ENCODE measurements at regions not wholly inside any gene's neighbourhood (a gene's known extent, or its start where the extent isn't known, plus 50 kb on each side); places are given as distances from the start of the nearest gene placed in this dataset.
"Not testable (repeated sequence)": the region's sequence is repeated elsewhere in the genome, so short reads cannot be mapped to it uniquely, and the experiment has no call there.

DNA sequence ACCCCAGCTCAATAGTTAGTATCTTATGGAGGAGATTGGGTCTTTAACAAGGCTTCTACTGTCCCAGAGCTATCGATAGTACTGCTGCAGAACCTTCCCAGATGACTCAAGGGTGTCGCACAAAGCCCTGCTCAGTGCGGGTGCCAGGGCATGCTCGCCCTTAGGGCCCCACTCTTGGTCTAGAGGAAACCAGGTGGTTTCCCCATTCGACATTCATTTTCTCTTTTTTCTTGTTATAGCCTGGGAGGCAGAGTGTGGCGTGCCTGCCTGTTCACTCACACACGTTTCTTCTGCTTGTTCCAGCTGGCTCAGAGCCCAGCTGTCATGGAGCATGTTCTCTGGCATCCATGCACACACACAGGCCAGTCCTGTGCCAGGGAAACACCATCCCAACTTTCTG, 144.5 kb downstream of the SMIM20 start:
- H3K27ac ChIP-seq (ENCODE audit: low read depth, low read length): no peak overlapping the region
- 12 to 43% (median 42%) methylated on average over 7 of the region's 7 CpGs for WGBS, 3 donors

DNA sequence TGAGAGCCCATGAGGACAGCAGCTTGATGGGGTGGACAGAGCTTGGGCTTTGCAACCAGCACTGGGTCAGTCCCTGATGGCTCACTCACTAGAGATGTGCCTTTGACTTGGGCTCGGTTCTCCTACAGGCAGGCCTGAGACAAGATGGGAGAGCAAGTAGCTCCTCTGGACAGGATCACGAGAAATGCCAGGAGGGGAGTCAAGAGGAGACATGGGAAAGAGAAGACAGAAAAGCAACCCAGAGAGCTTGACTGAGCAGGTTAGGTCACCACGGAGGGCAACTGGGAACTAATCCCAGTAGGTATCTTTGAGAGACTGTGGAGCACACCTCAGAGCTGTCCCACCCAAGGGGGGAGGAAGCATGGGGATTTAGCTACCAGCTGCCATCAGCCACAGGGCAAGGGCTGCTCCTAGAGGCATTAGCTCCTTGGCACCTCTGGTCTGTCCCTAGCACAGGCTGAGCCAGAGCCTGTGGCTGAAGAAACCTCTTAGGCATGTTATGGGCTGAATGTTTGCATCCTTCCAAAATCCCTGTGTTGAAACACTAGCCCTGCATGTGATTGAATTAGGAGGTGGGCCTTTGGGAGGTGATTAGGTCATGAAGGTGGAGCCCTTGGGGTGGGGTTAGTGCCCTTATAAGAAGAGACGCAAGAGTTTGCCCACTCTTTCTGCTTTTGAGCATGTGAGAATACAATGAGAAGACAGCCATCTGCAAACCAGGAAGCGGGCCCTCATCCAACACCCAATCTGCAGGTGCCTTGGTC, 145.6 kb downstream of the SMIM20 start:
- WGBS, 3 donors: 91 to 95% (median 95%) methylated on average over 5 of the region's 5 CpGs
- H3K27ac ChIP-seq (ENCODE audit: low read depth, low read length): no peak overlapping the region

DNA sequence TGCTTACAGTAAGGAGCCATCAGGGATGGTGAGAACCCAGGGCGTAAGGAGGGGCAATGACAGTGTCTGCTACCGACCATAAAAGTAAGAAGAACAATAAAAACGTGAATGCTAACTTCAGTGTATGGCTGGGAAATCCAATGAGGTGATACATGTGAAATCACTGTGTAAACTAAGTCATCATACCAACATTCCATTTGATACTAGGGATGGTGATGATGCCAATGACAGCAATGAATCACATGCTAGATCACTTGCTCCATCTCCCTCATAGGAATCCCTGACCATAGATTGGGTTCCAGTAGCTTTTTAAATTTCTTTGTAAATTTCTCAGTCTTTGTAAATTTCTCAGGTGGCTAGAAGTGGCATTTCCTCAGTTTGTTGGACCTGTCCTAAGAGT, 146.3 kb downstream of the SMIM20 start:
- H3K27ac ChIP-seq (ENCODE audit: low read depth, low read length): no peak overlapping the region
- 90 to 92% (median 92%) methylated on average over 3 of the region's 3 CpGs for WGBS, 3 donors

DNA sequence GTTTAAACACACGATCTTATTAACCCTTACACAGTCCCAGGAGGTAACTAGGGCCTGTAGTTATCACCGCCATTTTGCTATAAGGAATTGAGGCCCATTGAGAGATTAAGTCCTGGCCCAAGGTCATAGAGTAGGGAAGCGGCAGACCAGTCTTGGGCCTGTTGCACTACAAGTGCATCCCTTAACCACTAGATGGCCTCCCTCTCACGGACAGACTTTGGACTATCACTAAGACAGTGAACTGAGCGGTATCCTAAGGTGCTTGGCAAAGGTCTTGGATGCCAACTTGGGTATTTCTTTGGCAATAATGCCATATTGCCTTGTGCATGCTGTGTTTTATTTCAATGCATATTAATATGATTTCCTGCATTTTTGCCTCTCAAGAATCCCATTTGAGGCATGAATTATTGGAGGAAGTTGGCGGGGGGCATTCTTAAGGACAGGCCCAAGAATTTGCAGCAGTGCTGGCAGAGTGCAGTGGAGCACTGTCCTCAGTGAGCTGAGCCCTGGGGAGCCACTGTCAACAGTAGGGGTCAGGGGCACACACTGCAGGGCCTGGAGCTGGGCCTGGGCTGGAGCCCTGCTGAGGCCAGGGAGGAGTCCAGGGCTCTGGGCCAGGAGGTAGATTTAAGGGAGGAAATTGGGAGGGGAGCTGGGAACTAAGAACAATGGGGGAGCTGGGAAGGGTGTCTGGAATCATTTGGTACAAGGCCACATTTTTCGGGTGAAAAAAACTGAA, 147.4 kb downstream of the SMIM20 start:
- WGBS, 3 donors: 72 to 83% (median 82%) methylated on average over 7 of the region's 7 CpGs
- no peak overlapping the region for H3K27ac ChIP-seq (ENCODE audit: low read depth, low read length)

DNA sequence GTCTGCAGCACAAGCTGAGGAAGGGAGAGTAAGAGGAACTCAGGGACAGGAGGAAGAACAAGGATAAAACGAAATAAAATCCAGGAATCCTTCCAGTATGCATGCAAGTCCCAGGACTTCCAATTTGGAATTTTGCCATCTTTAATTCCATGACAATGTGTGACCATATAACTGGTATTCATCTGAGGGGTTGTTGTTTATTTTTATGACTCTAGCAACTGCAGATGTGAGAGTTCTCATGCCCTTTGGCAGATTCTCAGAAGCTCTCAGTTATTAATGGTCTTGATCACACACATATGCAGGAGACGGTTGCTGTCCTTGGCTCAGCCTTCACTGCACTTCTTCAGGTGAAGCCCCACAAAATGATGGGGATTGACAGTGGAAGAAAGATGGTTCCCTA, 148.2 kb downstream of the SMIM20 start:
- H3K27ac ChIP-seq (ENCODE audit: low read depth, low read length): no peak overlapping the region
- 33 to 53% (median 37%) methylated on average over 2 of the region's 2 CpGs for WGBS, 3 donors

DNA sequence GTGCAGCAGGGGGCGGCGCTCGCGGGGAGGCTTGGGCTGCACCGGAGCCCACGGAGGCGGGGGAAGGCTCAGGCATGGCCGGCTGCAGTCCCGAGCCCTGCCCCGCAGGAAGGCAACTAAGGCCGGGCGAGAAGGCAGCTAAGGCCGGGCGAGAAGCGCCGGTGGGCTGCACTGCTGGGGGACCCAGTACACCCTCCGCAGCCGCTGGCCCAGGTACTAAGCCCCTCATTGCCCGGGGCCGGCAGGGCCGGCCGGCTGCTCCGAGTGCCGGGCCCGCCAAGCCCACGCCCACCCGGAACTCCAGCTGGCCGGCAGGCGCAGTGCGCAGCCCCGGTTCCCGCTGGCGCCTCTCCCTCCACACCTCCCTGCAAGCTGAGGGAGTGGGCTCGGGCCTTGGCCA, 150.0 kb downstream of the SMIM20 start:
- H3K27ac ChIP-seq (ENCODE audit: low read depth, low read length): not testable (repeated sequence)
- WGBS, 3 donors: 91 to 95% (median 95%) methylated on average over 33 to 34 of the region's 34 CpGs

DNA sequence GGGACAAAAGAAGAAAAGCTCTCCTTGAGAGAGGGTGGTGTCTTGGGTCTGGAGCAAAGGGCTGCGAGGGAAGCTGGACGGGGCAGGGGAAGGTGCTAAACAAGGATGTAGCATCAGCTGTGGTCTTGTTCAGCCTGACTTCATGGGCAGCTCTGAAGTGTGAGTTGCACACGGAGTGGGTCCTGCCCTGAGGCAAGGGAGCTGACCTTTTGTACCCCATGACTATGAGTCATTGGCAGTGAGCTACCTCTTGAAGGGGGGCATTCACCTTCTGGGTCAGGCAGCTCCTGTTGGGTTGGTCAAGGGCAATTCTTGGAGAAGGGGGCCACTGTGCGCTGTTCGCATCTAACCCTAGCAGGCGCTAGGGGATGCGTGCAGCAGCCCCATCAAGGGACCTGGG, 151.8 kb downstream of the SMIM20 start:
- 92 to 96% (median 95%) methylated on average over 7 of the region's 7 CpGs for WGBS, 3 donors
- no peak overlapping the region for H3K27ac ChIP-seq (ENCODE audit: low read depth, low read length)

DNA sequence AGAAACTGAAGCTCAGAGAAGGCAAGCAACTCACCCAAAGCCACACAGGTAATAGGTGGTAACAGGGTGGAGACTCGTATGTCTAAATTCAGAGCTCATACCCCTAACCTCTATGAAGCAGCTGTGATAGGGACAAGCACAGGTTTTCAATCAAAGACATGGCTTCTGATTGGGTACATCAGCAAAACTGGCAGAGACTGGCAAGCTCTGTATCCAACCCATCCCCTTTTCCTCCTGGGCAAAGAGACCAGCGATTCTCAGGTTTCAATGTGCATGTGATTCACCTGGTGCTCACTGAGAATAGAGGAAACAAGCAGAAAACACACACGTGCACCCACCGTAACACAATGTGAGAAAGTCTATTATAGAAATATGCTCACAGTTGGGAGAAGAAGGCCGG, 153.0 kb downstream of the SMIM20 start:
- 90 to 91% (median 90%) methylated on average over 5 of the region's 5 CpGs for WGBS, 3 donors
- H3K27ac ChIP-seq (ENCODE audit: low read depth, low read length): no peak overlapping the region

DNA sequence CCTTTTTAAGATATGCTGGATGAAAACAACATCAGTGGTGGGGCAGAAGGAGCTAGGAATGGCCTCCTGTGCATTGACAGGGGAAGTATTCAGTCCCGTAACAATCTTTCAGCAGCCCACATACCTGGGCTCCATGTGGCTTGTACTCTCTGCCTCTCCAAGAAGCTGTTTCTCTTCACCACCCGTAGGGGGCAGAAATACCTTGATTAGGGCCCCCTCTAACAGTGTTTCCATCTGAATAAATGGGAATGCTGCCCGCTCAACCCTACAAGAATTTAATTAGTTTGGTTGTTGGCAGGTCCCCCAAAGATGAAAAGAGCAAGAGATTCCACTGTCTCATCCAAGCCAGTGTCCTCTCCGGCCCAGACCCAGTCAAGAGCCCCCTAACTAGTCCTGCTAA, 155.2 kb downstream of the SMIM20 start:
- H3K27ac ChIP-seq (ENCODE audit: low read depth, low read length): no peak overlapping the region
- 64 to 66% (median 66%) methylated on average over 4 of the region's 4 CpGs for WGBS, 3 donors

DNA sequence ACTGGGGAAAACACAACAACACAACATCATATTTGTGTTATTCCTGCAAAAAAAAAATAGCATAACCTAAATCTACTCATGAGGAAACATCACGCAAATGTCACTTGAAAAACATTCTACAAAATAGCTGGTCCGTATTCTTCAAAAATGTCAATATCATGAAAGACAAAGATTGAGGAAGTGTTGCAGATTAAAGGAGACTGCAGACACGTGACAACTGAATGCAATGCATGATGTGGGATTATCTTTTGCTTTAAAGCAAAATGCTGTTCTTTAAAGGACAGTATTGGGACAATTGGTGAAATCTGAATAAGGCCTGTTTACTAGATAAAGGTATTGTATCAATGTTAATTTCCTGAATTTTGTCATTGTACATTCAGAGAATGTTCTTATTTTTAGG, 157.7 kb downstream of the SMIM20 start:
- 65 to 90% (median 69%) methylated on average over 3 of the region's 3 CpGs for WGBS, 3 donors
- H3K27ac ChIP-seq (ENCODE audit: low read depth, low read length): no peak overlapping the region

DNA sequence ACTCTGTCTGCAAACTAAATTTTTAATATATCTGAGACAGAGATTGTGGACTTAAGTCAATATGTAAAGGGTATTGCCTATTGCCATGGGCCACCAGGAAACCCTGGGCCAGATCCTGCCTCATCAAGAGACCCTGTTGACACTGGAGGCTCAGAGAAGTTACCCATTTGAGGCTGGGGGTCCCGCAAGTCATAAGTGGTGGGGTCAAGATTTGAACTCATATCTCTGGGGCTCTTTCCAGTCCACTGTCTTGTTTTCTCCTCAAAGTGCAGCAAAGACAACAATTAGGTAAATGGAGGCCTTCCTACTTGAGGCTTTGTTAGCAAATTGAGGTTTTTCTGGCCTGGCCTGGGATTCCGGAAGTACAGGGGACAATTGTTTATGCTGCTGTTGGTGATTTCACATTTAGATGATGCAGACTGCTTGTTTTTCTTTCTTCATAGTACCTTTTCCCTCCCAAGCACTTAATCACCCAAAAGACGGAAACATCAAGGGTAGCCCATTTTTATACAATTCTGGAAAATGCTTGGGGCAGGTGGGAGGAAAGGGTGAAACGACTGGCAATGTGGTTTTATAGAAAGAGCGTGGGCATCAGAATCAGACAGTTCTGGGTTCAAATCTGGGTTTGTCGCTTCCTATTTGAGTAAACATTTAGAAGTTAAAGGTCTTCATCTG, 160.0 kb downstream of the SMIM20 start:
- H3K27ac ChIP-seq (ENCODE audit: low read depth, low read length): no peak overlapping the region
- WGBS, 3 donors: 90% methylated on average over 6 of the region's 6 CpGs

DNA sequence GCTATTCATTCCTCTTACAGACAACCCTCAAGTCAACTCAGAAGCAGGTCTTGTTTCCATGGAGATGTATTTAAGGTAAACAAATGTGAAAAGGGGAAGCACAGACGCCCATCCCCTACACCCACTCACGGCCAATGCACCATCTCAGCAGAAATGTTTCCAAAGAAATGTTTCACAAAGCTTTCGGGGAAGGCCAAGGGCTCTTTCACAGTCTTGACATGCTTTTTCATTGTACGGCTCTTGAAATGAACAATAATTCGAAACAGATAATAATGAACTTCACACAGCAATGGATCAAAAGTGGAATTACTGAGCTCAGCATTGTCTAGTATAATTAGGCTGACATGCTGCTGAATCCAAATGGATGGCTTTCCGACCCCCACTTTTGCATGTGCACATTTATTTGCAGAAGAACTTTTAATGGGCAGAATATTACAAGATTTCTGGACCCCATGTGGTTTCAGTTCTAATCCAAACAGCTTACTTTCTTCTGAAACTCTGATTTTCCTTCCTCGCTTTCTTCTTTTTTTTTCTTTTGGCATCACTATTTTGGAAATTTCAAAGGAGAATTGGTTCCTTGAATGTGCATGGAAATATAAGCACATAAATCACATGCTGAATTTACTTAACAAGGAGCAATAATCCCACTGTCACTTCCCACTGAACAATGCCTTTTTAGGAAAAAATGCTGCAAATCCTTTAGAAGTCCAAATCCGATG, 160.9 kb downstream of the SMIM20 start:
- 39 to 78% (median 45%) methylated on average over 8 of the region's 8 CpGs for WGBS, 3 donors
- H3K27ac ChIP-seq (ENCODE audit: low read depth, low read length): no peak overlapping the region

DNA sequence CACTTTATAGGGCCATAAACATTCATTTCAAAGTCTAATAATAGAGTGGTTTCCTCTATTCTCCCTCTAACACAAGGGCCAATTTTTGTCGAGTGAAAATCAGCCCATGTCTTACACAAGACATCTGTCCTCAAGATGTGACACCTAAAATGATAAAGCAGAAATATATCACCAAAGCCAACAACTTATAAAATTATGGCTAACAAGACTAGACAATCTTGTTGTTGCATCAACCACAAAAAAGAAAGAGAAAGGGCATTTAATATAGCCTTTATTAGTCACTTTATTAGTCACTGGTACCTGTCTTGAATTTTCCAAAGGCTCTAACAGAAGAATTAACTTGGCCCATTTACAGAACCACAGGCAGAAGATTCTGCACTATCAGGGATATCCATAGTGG, 161.6 kb downstream of the SMIM20 start:
- H3K27ac ChIP-seq (ENCODE audit: low read depth, low read length): no peak overlapping the region
- 18 to 55% (median 24%) methylated on average over 1 of the region's 1 CpG for WGBS, 3 donors

DNA sequence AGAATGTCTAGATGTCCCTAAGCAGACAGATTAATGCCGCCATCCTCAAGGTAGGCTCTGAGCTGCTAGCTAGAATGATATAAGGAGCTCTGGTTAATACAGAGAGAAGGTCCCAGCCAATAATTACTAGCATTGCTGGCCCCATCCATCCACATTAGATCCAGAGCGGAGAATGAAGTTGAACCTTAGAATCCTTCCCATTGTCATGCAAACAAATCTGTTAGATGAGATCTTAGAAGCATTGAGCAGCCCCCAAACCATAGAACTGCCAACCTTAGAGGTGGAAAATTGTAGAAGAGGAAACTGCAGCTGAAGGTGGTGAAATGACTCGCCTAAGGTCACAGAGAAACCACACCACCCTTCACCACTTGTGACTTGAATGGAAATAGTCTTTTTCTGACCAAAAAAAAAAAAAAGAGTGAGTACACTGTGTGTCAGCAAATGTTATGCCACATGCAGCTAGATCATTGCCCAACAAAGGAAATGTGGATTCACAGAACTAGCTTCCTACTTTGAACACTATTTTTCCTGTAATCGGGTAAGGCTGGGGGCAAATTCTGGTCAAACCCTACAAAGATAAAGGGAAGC, 162.1 kb downstream of the SMIM20 start:
- H3K27ac ChIP-seq (ENCODE audit: low read depth, low read length): no peak overlapping the region
- WGBS, 3 donors: 69 to 80% (median 72%) methylated on average over 4 of the region's 4 CpGs

DNA sequence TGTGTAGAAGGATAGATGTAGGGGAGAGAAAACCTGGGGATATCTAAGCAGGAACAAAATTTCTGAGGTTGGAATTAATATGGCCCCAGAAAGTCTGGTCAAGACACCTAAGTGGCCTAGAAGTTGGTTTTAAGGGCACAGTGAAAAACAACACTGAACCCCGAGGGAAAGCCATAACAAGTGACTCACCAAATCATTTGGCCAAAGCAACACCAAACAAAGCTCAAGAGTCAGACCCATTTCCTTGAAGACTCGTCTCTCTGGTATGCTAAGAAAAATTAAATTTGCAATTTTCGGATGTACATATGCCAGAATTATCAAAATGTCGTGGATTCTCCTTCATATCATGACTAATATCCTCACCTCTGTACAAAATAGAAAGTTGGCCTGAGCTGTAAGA, 162.9 kb downstream of the SMIM20 start:
- peak overlapping the region; percentile 65 for H3K27ac ChIP-seq (ENCODE audit: low read depth, low read length)
- 72 to 91% (median 75%) methylated on average over 4 of the region's 4 CpGs for WGBS, 3 donors

DNA sequence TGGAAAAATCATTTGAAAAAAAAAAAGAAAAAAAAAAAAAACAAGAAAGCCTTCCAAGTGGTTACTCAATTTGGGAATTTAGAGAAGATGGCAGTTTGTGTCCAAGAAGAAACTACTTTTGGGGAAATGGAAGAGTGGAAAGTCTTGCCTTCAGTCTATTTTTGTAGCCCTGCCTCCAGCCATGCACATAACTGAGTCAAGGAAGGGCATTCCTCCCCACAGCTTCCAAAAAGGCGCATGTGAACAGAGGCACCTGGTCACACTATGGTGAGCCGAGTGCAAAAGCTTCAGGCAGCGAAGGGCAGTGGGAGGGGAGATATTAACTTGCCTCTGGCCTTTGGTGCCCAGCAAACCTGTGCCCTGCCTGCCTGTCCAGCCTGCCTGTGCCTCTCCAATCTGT, 163.7 kb downstream of the SMIM20 start:
- 42 to 96% (median 94%) methylated on average over 3 of the region's 3 CpGs for WGBS, 3 donors
- H3K27ac ChIP-seq (ENCODE audit: low read depth, low read length): no peak overlapping the region

DNA sequence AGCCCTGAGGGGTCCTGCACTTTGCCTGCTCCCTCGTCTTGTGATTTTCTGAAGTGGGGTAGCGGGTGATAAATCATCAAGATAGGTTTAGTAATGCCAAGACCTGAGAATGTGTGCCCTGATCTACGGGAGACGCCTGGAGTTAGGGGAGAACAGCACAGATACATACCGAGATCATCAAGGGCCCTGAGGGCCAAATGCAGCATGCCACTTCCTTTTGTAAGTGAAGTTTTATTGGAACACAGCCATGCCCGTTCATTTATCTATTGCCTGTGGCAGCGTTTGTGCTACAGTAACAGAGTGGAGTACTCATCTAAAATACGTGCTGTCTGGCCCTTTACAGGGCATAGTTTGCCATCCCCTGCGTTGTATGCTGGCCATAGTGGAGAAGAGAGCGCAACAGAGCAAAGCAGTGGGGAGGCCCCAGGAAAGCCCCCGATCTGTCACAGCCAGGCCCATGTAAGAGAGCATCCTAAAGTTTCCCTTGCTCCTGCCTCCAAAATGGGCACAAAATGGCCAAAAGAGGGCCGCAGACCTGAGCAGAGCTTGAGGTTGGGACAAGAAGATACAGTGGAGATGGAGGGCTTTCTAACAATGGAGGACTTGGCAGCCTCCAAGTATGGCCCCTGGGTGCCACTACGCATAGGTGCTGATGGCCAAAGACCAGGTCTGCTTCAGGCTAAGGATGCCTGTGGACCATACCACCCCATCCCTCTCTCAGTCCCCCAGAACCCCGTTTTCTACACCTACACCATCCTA, 167.0 kb downstream of the SMIM20 start:
- H3K27ac ChIP-seq (ENCODE audit: low read depth, low read length): no peak overlapping the region
- 74 to 79% (median 74%) methylated on average over 14 of the region's 14 CpGs for WGBS, 3 donors
